GM12892 (cell line): ENCODE measurements at regions not wholly inside any gene's neighbourhood (a gene's known extent, or its start where the extent isn't known, plus 50 kb on each side); places are given as distances from the start of the nearest gene placed in this dataset.

ENCODE experiments used
- POLR2A ChIP-seq: IDR thresholded peaks from 2 replicates; pipeline ENCODE4 v1.6.1; 2011; ENCODE audit warnings: low read depth, low read length, control low read depth
- POLR2AphosphoS5 ChIP-seq: IDR thresholded peaks from 2 replicates; pipeline ENCODE4 v1.6.1; 2011; ENCODE audit warnings: low read depth, low read length, control low read depth
- TAF1 ChIP-seq: IDR thresholded peaks from 2 replicates; pipeline ENCODE4 v1.6.1; 2011; ENCODE audit warnings: low read depth, mild to moderate bottlenecking, control low read depth, low read length, borderline replicate concordance

DNA sequence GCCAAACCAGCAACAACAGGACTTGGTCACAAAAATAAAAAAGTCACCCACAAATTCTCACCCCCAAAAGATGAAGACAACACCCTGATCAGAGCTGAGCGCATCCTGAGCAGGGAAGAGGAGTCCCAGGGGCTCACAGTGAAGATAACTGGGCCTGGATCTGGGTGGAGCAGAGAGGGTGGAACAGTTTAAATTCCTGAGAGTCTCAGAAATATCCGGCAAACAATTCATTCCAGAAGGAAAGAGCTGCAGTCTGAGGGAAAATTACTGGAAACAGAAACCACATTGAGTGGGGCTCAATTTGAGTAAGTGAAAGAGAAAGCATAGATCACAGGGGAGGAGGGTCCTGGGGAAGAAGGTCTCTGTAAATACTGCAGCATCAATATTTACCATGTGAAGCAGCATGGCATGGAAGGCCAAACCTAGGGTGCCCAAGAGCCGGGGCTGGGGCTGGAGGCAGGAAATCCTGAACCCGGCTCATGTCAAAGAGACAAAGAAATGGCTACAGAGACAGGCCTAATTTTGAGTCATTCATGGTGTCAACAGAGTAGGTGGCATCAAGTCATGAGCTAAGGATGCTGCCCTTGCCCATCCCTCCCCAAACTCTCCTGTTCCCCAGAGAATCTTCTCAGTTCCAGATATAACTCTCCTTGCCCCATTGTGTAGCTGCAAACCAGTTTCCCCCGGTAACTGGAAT, 61.4 kb upstream of the ZBTB7C start:
- TF ChIP-seq TAF1 (no peak), POLR2AphosphoS5 (no peak), POLR2A (no peak)
